PFSK-1 (cell line): ENCODE measurements at regions not wholly inside any gene's neighbourhood (a gene's known extent, or its start where the extent isn't known, plus 50 kb on each side); places are given as distances from the start of the nearest gene placed in this dataset.

Experiments
- POLR2AphosphoS5 ChIP-seq: IDR thresholded peaks from 2 replicates; pipeline ENCODE4 v1.6.1; 2012; ENCODE audit warnings: low read depth, mild to moderate bottlenecking, control low read depth, low read length, moderate library complexity
- REST ChIP-seq, 2 experiments: IDR thresholded peaks; 2 replicates each; pipeline versions ENCODE4 v1.6.1 to v1.8.0; 2011 to 2012; ENCODE audit warnings: low read depth in 2 of 2, low read length in 2 of 2, control low read depth in 1 of 2, inconsistent platforms in 1 of 2, mild to moderate bottlenecking in 1 of 2, moderate library complexity in 1 of 2; ENCODE audit not compliant: insufficient read depth in 1 of 2
- SIN3A ChIP-seq: IDR thresholded peaks from 2 replicates; pipeline ENCODE4 v1.6.1; 2012; ENCODE audit warnings: mild to moderate bottlenecking, low read length, moderate library complexity, borderline replicate concordance; ENCODE audit not compliant: insufficient read depth
- TAF1 ChIP-seq: IDR thresholded peaks from 2 replicates; pipeline ENCODE4 v1.6.1; 2012; ENCODE audit warnings: low read length, control low read depth, borderline replicate concordance; ENCODE audit not compliant: insufficient read depth

DNA sequence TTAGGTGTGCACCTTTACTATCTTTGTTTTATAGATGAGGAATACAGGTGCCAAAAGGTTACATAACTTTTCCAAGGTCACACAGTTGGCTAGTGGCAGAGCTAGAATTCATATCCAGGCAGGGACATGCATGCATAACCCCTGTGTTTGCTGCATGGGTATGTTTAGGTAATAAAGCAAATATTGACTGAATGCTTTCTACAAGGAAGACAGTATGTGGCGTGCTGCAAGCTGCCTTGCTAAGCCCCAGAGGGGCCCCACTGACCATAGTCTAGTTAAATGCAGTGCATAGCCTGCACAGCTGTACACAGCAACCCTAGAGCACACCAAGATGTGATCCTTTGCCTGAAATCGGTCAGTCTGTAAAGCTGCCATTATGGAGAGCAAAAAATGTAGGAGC, 320.5 kb upstream of the IGFBP7 start:
- no peak for TF ChIP-seq POLR2AphosphoS5
- TF ChIP-seq SIN3A = no peak
- TF ChIP-seq REST (IDR thresholded peaks at IDR 0.05; ENCODE audit: insufficient read depth in 1 of 2, low read depth in 2 of 2, low read length in 2 of 2) = no peak
- TF ChIP-seq TAF1 = no peak
